ENCODE measurements at regions not wholly inside any gene's neighbourhood (a gene's known extent, or its start where the extent isn't known, plus 50 kb on each side); places are given as distances from the start of the nearest gene placed in this dataset.

GRCh38 chr13:91273675-91274074 is 73.8 kb upstream of the MIR17HG start:
- intact Hi-C loops (cut with DNase I), result no loop called here
- no peaks in the 10 kb centered on the region for H3K36me3 ChIP-seq
- WGBS, 3 donors, result 65 to 81% (median 74%) methylated on average over 3 of the region's 3 CpGs
- H3K27me3 ChIP-seq, result no peaks in the 10 kb centered on the region
- H3K9me3 ChIP-seq, result no peaks in the 10 kb centered on the region
- H3K4me1 ChIP-seq (ENCODE audit: insufficient read depth), result no peaks in the 10 kb centered on the region
- DNase-seq, result no peak
- no peak overlapping the region for H3K4me3 ChIP-seq
- H3K27ac ChIP-seq, result no peak overlapping the region
- TF ChIP-seq POLR2A (IDR thresholded peaks at IDR 0.05), result no peak
- no peak for TF ChIP-seq EP300 (IDR thresholded peaks at IDR 0.05)
- TF ChIP-seq, protein P1, sequence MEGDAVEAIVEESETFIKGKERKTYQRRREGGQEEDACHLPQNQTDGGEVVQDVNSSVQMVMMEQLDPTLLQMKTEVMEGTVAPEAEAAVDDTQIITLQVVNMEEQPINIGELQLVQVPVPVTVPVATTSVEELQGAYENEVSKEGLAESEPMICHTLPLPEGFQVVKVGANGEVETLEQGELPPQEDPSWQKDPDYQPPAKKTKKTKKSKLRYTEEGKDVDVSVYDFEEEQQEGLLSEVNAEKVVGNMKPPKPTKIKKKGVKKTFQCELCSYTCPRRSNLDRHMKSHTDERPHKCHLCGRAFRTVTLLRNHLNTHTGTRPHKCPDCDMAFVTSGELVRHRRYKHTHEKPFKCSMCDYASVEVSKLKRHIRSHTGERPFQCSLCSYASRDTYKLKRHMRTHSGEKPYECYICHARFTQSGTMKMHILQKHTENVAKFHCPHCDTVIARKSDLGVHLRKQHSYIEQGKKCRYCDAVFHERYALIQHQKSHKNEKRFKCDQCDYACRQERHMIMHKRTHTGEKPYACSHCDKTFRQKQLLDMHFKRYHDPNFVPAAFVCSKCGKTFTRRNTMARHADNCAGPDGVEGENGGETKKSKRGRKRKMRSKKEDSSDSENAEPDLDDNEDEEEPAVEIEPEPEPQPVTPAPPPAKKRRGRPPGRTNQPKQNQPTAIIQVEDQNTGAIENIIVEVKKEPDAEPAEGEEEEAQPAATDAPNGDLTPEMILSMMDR (IDR thresholded peaks at IDR 0.05), result no peak

GRCh38 chr13:91277013-91277676 is 70.3 kb upstream of the MIR17HG start:
- Histone ChIP-seq H3K36me3 (no peaks in the 10 kb centered on the region), H3K27me3 (no peaks in the 10 kb centered on the region), H3K4me1 (ENCODE audit: insufficient read depth) (no peaks in the 10 kb centered on the region), H3K27ac (no peak overlapping the region), H3K9me3 (no peaks in the 10 kb centered on the region), H3K4me3 (no peak overlapping the region)
- TF ChIP-seq, protein P1 (IDR thresholded peaks at IDR 0.05), result no peak
- TF ChIP-seq EP300 (IDR thresholded peaks at IDR 0.05) (no peak), POLR2A (IDR thresholded peaks at IDR 0.05) (no peak)
- no peak for DNase-seq
- intact Hi-C loops (cut with DNase I), result no loop called here
- WGBS, 3 donors, result 58 to 75% (median 63%) methylated on average over 5 of the region's 5 CpGs

- no peaks in the 10 kb centered on the region for H3K4me1 ChIP-seq (ENCODE audit: insufficient read depth)
- no peaks in the 10 kb centered on the region for H3K27me3 ChIP-seq
- WGBS, 3 donors, result 62 to 85% (median 85%) methylated on average over 3 of the region's 3 CpGs
- DNase-seq, result no peak
- no peak overlapping the region for H3K4me3 ChIP-seq
- intact Hi-C loops (cut with DNase I), result no loop called here
- TF ChIP-seq, protein P1 (IDR thresholded peaks at IDR 0.05), result no peak
- TF ChIP-seq POLR2A (IDR thresholded peaks at IDR 0.05) (no peak), EP300 (IDR thresholded peaks at IDR 0.05) (no peak)
- no peaks in the 10 kb centered on the region for H3K9me3 ChIP-seq
- no peaks in the 10 kb centered on the region for H3K36me3 ChIP-seq
- H3K27ac ChIP-seq, result no peak overlapping the region
Measured at GRCh38 chr13:91278291-91278690, 69.2 kb upstream of the MIR17HG start.

DNA sequence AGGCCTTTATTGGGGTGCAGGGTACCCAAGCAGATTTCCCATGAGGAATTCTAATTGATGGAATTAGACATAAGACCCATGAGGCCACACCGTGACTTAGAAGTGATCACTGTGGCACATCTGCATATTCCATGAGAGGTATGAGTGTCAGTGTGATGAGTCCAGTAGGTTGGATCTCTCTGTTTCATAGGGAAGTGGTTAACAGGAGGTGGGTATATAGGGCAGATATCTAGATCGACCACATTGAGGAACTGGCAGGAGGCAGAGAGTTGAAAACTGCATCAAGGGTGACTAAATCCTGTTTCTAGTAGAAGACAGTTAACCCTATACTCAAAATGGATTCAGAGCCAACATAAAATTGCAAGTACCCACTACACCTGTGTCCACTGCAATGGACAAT is 68.6 kb upstream of the MIR17HG start:
- WGBS, 3 donors, result 82 to 86% (median 83%) methylated on average over 2 of the region's 2 CpGs
- intact Hi-C loops (cut with DNase I), result no loop called here
- Histone ChIP-seq H3K9me3 (no peaks in the 10 kb centered on the region), H3K4me1 (ENCODE audit: insufficient read depth) (no peaks in the 10 kb centered on the region), H3K27me3 (no peaks in the 10 kb centered on the region), H3K27ac (no peak overlapping the region), H3K36me3 (no peaks in the 10 kb centered on the region), H3K4me3 (no peak overlapping the region)
- no peak for DNase-seq
- TF ChIP-seq, protein P1 (IDR thresholded peaks at IDR 0.05), result no peak
- TF ChIP-seq EP300 (IDR thresholded peaks at IDR 0.05) (no peak), POLR2A (IDR thresholded peaks at IDR 0.05) (no peak)

All from ovary (tissue), 7 donors.